ENCODE measurements at regions not wholly inside any gene's neighbourhood (a gene's known extent, or its start where the extent isn't known, plus 50 kb on each side); places are given as distances from the start of the nearest gene placed in this dataset.
"Not testable (repeated sequence)": the region's sequence is repeated elsewhere in the genome, so short reads cannot be mapped to it uniquely, and the experiment has no call there.

GRCh38 chr2:225743996-225744395 is 344.5 kb downstream of the NYAP2 start:
- not testable (repeated sequence) for FAIRE-seq; DNase-seq (ENCODE audit: insufficient read length, low spot score)

- DNase-seq (ENCODE audit: insufficient read length, low spot score) (no peak), FAIRE-seq (no peak)
Observed at GRCh38 chr2:225742487-225742886, 343.0 kb downstream of the NYAP2 start.

GRCh38 chr2:225740086-225740485 is 340.6 kb downstream of the NYAP2 start:
- no peak for FAIRE-seq
- no peak for DNase-seq (ENCODE audit: insufficient read length, low spot score)

- no peak for FAIRE-seq
- no peak for DNase-seq (ENCODE audit: insufficient read length, low spot score)
Observed at GRCh38 chr2:225739328-225739727, 339.8 kb downstream of the NYAP2 start.

- FAIRE-seq: no peak
- no peak for DNase-seq (ENCODE audit: insufficient read length, low spot score)
Observed at GRCh38 chr2:225738735-225739134, 339.2 kb downstream of the NYAP2 start.

GRCh38 chr2:225737556-225737955 is 338.0 kb downstream of the NYAP2 start:
- DNase-seq (ENCODE audit: insufficient read length, low spot score): peak; percentile 41
- no peak for FAIRE-seq

- DNase-seq (ENCODE audit: insufficient read length, low spot score): peak; percentile 62
- FAIRE-seq: no peak
Observed at GRCh38 chr2:225735844-225736243, 336.3 kb downstream of the NYAP2 start.

GRCh38 chr2:225725726-225726125 is 326.2 kb downstream of the NYAP2 start:
- FAIRE-seq: no peak

More at GRCh38 chr2:225725726-225726125, 326.2 kb downstream of the NYAP2 start:
- no peak for DNase-seq (ENCODE audit: insufficient read length, low spot score)

All from HTR-8/SVneo (cell line).